PFSK-1 (cell line): ENCODE measurements at regions not wholly inside any gene's neighbourhood (a gene's known extent, or its start where the extent isn't known, plus 50 kb on each side); places are given as distances from the start of the nearest gene placed in this dataset.

Experiments
- POLR2AphosphoS5 ChIP-seq: IDR thresholded peaks from 2 replicates; pipeline ENCODE4 v1.6.1; 2012; ENCODE audit warnings: low read depth, mild to moderate bottlenecking, control low read depth, low read length, moderate library complexity
- REST ChIP-seq, 2 experiments: IDR thresholded peaks; 2 replicates each; pipeline versions ENCODE4 v1.6.1 to v1.8.0; 2011 to 2012; ENCODE audit warnings: low read depth in 2 of 2, low read length in 2 of 2, control low read depth in 1 of 2, inconsistent platforms in 1 of 2, mild to moderate bottlenecking in 1 of 2, moderate library complexity in 1 of 2; ENCODE audit not compliant: insufficient read depth in 1 of 2
- TAF1 ChIP-seq: IDR thresholded peaks from 2 replicates; pipeline ENCODE4 v1.6.1; 2012; ENCODE audit warnings: low read length, control low read depth, borderline replicate concordance; ENCODE audit not compliant: insufficient read depth

DNA sequence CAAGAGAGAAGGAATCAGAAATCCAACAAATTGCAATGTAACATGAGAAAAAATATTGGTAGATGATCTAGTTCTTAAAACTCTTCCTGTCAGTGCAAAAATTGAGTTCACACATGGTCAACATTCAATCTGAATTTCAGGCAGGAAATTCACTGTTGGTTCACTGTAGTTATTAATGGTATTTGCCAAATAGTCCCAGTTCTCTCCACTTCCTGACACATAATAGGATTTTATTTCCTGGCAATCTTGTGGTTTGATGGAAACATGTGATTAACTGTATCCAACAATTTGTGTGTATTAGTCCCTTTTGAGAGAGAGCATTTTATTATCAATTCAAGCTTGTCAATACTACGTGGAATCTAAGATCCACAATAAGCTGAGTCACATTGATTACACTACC, 1103.1 kb downstream of the ROBO2 start:
- TF ChIP-seq TAF1 (no peak), POLR2AphosphoS5 (no peak), REST (IDR thresholded peaks at IDR 0.05; ENCODE audit: insufficient read depth in 1 of 2, low read depth in 2 of 2, low read length in 2 of 2) (no peak)
